Hepatocyte (in vitro differentiated cells): ENCODE measurements at regions not wholly inside any gene's neighbourhood (a gene's known extent, or its start where the extent isn't known, plus 50 kb on each side); places are given as distances from the start of the nearest gene placed in this dataset.

Experiments used
- EZH2phosphoT487 ChIP-seq: fragments of 200-600 bp; sonication (generic); IDR thresholded peaks from one replicate; pipeline ENCODE4 v1.6.1; 2018; ENCODE audit warnings: antibody characterized with exemption, mild to moderate bottlenecking, low read depth, moderate library complexity; ENCODE audit not compliant: unreplicated experiment, severe bottlenecking
- TF ChIP-seq, protein P1 (sequence below): fragments of 200-600 bp; sonication (generic); IDR thresholded peaks from 2 replicates; pipeline ENCODE4 v1.5.1; 2016; ENCODE audit warnings: antibody characterized with exemption, mild to moderate bottlenecking; ENCODE audit not compliant: poor library complexity

DNA sequence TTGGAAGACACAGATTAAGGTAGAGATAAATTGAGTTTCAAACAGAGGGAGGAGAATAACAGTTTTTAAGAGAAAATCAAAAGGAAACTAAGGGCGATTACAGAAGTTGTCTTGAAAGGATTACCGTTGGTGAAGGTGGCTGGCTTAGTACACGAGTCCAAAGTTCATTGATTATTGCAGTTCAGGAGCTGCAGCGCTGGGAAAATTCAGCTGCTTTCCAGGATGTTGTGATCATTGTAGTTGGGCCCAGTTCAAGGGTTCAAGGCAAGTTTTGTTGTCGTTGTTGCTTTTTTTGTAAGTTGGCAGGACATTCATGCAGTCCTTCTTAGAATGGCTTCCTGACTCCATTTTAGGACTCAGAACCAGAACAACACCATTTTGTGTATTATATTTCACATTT lies 461.7 kb downstream of the RAPGEF2 start:
- TF ChIP-seq, protein P1, sequence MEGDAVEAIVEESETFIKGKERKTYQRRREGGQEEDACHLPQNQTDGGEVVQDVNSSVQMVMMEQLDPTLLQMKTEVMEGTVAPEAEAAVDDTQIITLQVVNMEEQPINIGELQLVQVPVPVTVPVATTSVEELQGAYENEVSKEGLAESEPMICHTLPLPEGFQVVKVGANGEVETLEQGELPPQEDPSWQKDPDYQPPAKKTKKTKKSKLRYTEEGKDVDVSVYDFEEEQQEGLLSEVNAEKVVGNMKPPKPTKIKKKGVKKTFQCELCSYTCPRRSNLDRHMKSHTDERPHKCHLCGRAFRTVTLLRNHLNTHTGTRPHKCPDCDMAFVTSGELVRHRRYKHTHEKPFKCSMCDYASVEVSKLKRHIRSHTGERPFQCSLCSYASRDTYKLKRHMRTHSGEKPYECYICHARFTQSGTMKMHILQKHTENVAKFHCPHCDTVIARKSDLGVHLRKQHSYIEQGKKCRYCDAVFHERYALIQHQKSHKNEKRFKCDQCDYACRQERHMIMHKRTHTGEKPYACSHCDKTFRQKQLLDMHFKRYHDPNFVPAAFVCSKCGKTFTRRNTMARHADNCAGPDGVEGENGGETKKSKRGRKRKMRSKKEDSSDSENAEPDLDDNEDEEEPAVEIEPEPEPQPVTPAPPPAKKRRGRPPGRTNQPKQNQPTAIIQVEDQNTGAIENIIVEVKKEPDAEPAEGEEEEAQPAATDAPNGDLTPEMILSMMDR = no peak
- TF ChIP-seq EZH2phosphoT487 = no peak
